Endothelial cell of umbilical vein (primary cell): ENCODE measurements at regions not wholly inside any gene's neighbourhood (a gene's known extent, or its start where the extent isn't known, plus 50 kb on each side); places are given as distances from the start of the nearest gene placed in this dataset.

Experiments
- BruUV-seq: library from RNA; stranded (reverse); fragments of 400-500 nt; replicated peaks from 2 replicates; lab custom pipeline; 2021; lab: Mats Ljungman, UMichigan
- CTCF ChIA-PET: fragments of 300-600, 350-600 bp; sonication (Branson Sonifier 250); formaldehyde crosslinking; loops from one replicate; lab custom pipeline; 2021; ENCODE audit warnings: antibody characterized with exemption, inconsistent platforms; lab: Charles Lee
- POLR2A ChIA-PET: fragments of 300-600, 350-600 bp; sonication (Branson Sonifier 250); formaldehyde crosslinking; loops from one replicate; lab custom pipeline; 2021; ENCODE audit warnings: antibody characterized with exemption, inconsistent platforms; lab: Charles Lee
- DNase-seq: peaks from one replicate; pipeline ENCODE4 v3.0.0-alpha.2; 2011; ENCODE audit warnings: low read depth, low spot score
- FAIRE-seq: peaks from 2 replicates; lab custom pipeline; 2011; peaks lifted over from hg19 to GRCh38; lab: Jason Lieb, UNC
- H2AFZ ChIP-seq: 2 replicates; pipeline ENCODE4 v1.6.0; 2012; ENCODE audit warnings: low read depth, low read length, control low read depth, inconsistent platforms
- H3K27ac ChIP-seq: 2 replicates; pipeline ENCODE4 v1.5.1; 2011; ENCODE audit warnings: low read depth, mild to moderate bottlenecking, control low read depth, low read length, moderate library complexity; ENCODE audit not compliant: insufficient read depth
- H3K27me3 ChIP-seq, 2 experiments: 2 replicates each; pipeline versions ENCODE4 v1.6.0 to v1.6.1; 2011; ENCODE audit warnings: low read length in 2 of 2, mixed read lengths in 1 of 2; ENCODE audit not compliant: control insufficient read depth in 2 of 2, insufficient read depth in 2 of 2
- H3K36me3 ChIP-seq, 2 experiments: 2 replicates in 1 of 2; 3 replicates in 1 of 2; pipeline ENCODE4 v1.5.1; 2011; ENCODE audit warnings: low read length in 2 of 2, mild to moderate bottlenecking in 1 of 2, moderate library complexity in 1 of 2; ENCODE audit not compliant: control insufficient read depth in 2 of 2, insufficient read depth in 2 of 2; ENCODE audit errors: extremely low read depth in 1 of 2
- H3K4me1 ChIP-seq: 3 replicates; pipeline ENCODE4 v1.5.1; 2011; ENCODE audit warnings: mild to moderate bottlenecking, low read length; ENCODE audit not compliant: control insufficient read depth, insufficient read depth; ENCODE audit errors: extremely low read depth
- H3K4me2 ChIP-seq: 2 replicates; pipeline ENCODE4 v1.6.1; 2011; ENCODE audit warnings: low read length, control low read depth, mixed read lengths; ENCODE audit not compliant: insufficient read depth
- H3K4me3 ChIP-seq, 3 experiments: fragments of 200-600 bp in 1 of 3; sonication (generic), shearing (Covaris generic) in 1 of 3; replicated peaks in 1 of 3; 2 replicates each; pipeline ENCODE4 v1.5.1; 2011 to 2016; ENCODE audit warnings: control low read depth in 3 of 3, low read length in 3 of 3, mild to moderate bottlenecking in 2 of 3, inconsistent platforms in 1 of 3, low read depth in 1 of 3, moderate library complexity in 1 of 3; ENCODE audit not compliant: insufficient read depth in 1 of 3
- H3K79me2 ChIP-seq: 2 replicates; pipeline ENCODE4 v1.6.0; 2012; ENCODE audit warnings: low read length, inconsistent platforms; ENCODE audit not compliant: control insufficient read depth, insufficient read depth
- H3K9ac ChIP-seq: replicated peaks from 2 replicates; pipeline ENCODE3; 2011; ENCODE audit warnings: low read length, control low read depth; ENCODE audit not compliant: insufficient read depth; ENCODE audit errors: extremely low read depth
- H3K9me1 ChIP-seq: replicated peaks from 3 replicates; pipeline ENCODE4 v1.6.0; 2011; ENCODE audit warnings: mild to moderate bottlenecking, low read length; ENCODE audit not compliant: control insufficient read depth, insufficient read depth; ENCODE audit errors: extremely low read depth
- H3K9me3 ChIP-seq: replicated peaks from 2 replicates; pipeline ENCODE4 v1.5.1; 2012; ENCODE audit warnings: low read length, inconsistent platforms; ENCODE audit not compliant: control insufficient read depth, insufficient read depth
- H4K20me1 ChIP-seq: replicated peaks from 2 replicates; pipeline ENCODE3; 2011; ENCODE audit warnings: mild to moderate bottlenecking, low read length; ENCODE audit not compliant: control insufficient read depth, insufficient read depth; ENCODE audit errors: extremely low read depth
- EZH2 ChIP-seq: IDR thresholded peaks from 2 replicates; pipeline ENCODE4 v1.6.1; 2012; ENCODE audit warnings: borderline replicate concordance, low read depth, mild to moderate bottlenecking, moderate library complexity, low read length, inconsistent platforms; ENCODE audit not compliant: severe bottlenecking
- FOS ChIP-seq: IDR thresholded peaks from 2 replicates; pipeline ENCODE4 v1.6.1; 2011; ENCODE audit warnings: mild to moderate bottlenecking, low read length, moderate library complexity, borderline replicate concordance; ENCODE audit not compliant: insufficient read depth
- GATA2 ChIP-seq: IDR thresholded peaks from 2 replicates; pipeline ENCODE4 v1.7.0; 2011; ENCODE audit warnings: low read depth, mild to moderate bottlenecking, moderate library complexity, mixed read lengths, low read length; ENCODE audit not compliant: insufficient read length, insufficient read depth
- JUN ChIP-seq: IDR thresholded peaks from 2 replicates; pipeline ENCODE4 v1.6.1; 2011; ENCODE audit warnings: borderline replicate concordance, low read depth; ENCODE audit not compliant: insufficient read length, insufficient read depth
- MAX ChIP-seq: IDR thresholded peaks from 2 replicates; pipeline ENCODE4 v1.6.1; 2011; ENCODE audit not compliant: insufficient read depth, insufficient read length
- MYC ChIP-seq: IDR thresholded peaks from one replicate; pipeline ENCODE4 v1.6.1; 2011; ENCODE audit warnings: mild to moderate bottlenecking, low read depth, low read length
- POLR2A ChIP-seq: IDR thresholded peaks from 2 replicates; pipeline ENCODE4 v1.6.1; 2012; ENCODE audit warnings: low read depth, mild to moderate bottlenecking, control low read depth, low read length
- POLR2AphosphoS5 ChIP-seq: IDR thresholded peaks from 2 replicates; pipeline ENCODE4 v1.6.1; 2012; ENCODE audit warnings: low read depth, mild to moderate bottlenecking, control low read depth, low read length, moderate library complexity; ENCODE audit not compliant: insufficient read depth
- dilution Hi-C: fragments of 300-500 bp; cut with MboI; formaldehyde crosslinking; loops from one replicate; pipeline ENCODE4 v1.15.0; 2019; ENCODE audit warnings: low sequenced_read_pairs; ENCODE audit not compliant: extremely low pct_ligation_motif_present
- intact Hi-C: fragments of 100-400 bp; cut with micrococcal nuclease; formaldehyde crosslinking; loops from one replicate; pipeline ENCODE4 v1.10.0; 2022
- TF ChIP-seq, protein P1 (sequence below), 2 donors: IDR thresholded peaks; 1 replicate in 1 of 2; 2 replicates in 1 of 2; pipeline ENCODE4 v1.5.1; 2011; ENCODE audit warnings: low read length in 2 of 2, mild to moderate bottlenecking in 2 of 2, moderate library complexity in 2 of 2, control low read depth in 1 of 2, inconsistent platforms in 1 of 2, low read depth in 1 of 2; ENCODE audit not compliant: insufficient read depth in 1 of 2; ENCODE audit errors: extremely low read depth in 1 of 2

- H3K4me3 ChIP-seq: no peak overlapping the region
- H3K36me3 ChIP-seq: no peaks in the 10 kb centered on the region
- no peak overlapping the region for H3K9ac ChIP-seq
- no peak for TF ChIP-seq EZH2
- DNase-seq (no peak), FAIRE-seq (no peak)
- no peaks in the 10 kb centered on the region for H3K79me2 ChIP-seq
- no peaks in the 10 kb centered on the region for H4K20me1 ChIP-seq
- no peaks in the 10 kb centered on the region for H3K4me1 ChIP-seq
- ChIA-PET POLR2A (no interaction called here), CTCF (no interaction called here)
- no peak overlapping the region for H2AFZ ChIP-seq
- intact Hi-C loops: no loop called here
- no peaks in the 10 kb centered on the region for H3K9me3 ChIP-seq
- no peaks in the 10 kb centered on the region for H3K27me3 ChIP-seq
- dilution Hi-C loops: no loop called here
- BruUV-seq: no TSS peak
- no peak overlapping the region for H3K4me2 ChIP-seq
- no peak overlapping the region for H3K27ac ChIP-seq
- no peaks in the 10 kb centered on the region for H3K9me1 ChIP-seq
Observed at GRCh38 chr5:120886351-120886860, 422.3 kb downstream of the PRR16 start.

DNA sequence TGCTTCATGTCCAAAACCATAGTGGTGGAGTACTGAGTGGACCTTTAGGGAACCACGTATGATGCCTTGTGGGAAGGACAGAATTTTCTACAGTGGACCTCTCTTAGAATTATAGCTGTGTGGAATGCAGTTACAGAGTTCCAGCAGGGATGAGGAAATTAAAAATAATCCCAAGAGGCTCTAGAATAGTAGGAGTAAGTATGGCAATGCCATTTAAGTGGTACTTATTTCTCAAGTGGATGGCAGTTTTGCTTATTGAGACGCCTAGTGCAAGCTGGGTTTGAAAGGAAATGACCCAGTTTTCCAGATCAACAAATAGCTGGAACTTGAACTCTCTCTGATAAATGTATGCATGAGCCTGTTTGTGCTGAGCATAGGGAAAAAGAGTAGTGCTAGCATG lies 431.6 kb downstream of the PRR16 start:
- intact Hi-C loops (no loop called here), dilution Hi-C loops (no loop called here)
- Histone ChIP-seq H3K4me1 (no peaks in the 10 kb centered on the region), H3K4me3 (no peak overlapping the region), H2AFZ (no peak overlapping the region), H3K27me3 (no peaks in the 10 kb centered on the region), H3K36me3 (no peaks in the 10 kb centered on the region), H3K4me2 (no peak overlapping the region), H3K27ac (no peak overlapping the region), H3K9ac (no peak overlapping the region), H3K79me2 (no peaks in the 10 kb centered on the region), H4K20me1 (no peaks in the 10 kb centered on the region), H3K9me1 (no peaks in the 10 kb centered on the region), H3K9me3 (no peaks in the 10 kb centered on the region)
- no peak for DNase-seq
- FAIRE-seq: no peak
- TF ChIP-seq POLR2A: no peak
- no peak for TF ChIP-seq FOS
- no peak for TF ChIP-seq MAX
- no peak for TF ChIP-seq POLR2AphosphoS5
- no peak for TF ChIP-seq JUN
- TF ChIP-seq GATA2: no peak
- TF ChIP-seq, protein P1, sequence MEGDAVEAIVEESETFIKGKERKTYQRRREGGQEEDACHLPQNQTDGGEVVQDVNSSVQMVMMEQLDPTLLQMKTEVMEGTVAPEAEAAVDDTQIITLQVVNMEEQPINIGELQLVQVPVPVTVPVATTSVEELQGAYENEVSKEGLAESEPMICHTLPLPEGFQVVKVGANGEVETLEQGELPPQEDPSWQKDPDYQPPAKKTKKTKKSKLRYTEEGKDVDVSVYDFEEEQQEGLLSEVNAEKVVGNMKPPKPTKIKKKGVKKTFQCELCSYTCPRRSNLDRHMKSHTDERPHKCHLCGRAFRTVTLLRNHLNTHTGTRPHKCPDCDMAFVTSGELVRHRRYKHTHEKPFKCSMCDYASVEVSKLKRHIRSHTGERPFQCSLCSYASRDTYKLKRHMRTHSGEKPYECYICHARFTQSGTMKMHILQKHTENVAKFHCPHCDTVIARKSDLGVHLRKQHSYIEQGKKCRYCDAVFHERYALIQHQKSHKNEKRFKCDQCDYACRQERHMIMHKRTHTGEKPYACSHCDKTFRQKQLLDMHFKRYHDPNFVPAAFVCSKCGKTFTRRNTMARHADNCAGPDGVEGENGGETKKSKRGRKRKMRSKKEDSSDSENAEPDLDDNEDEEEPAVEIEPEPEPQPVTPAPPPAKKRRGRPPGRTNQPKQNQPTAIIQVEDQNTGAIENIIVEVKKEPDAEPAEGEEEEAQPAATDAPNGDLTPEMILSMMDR (IDR thresholded peaks at IDR 0.05; ENCODE audit: extremely low read depth in 1 of 2, insufficient read depth in 1 of 2, low read depth in 1 of 2, low read length in 2 of 2): no peak
- no peak for TF ChIP-seq EZH2
- no peak for TF ChIP-seq MYC
- POLR2A ChIA-PET: no interaction called here
- CTCF ChIA-PET: no interaction called here
- BruUV-seq: no TSS peak
